GM18502 (cell line): ENCODE measurements at regions not wholly inside any gene's neighbourhood (a gene's known extent, or its start where the extent isn't known, plus 50 kb on each side); places are given as distances from the start of the nearest gene placed in this dataset.
"Not testable (repeated sequence)": the region's sequence is repeated elsewhere in the genome, so short reads cannot be mapped to it uniquely, and the experiment has no call there.

Source experiments
- ATAC-seq: cut with Tn5 transposase; IDR thresholded peaks from one replicate; pipeline ENCODE4 v1.9.1; 2021; ENCODE audit warnings: mild to moderate bottlenecking; ENCODE audit not compliant: unreplicated experiment, poor library complexity

DNA sequence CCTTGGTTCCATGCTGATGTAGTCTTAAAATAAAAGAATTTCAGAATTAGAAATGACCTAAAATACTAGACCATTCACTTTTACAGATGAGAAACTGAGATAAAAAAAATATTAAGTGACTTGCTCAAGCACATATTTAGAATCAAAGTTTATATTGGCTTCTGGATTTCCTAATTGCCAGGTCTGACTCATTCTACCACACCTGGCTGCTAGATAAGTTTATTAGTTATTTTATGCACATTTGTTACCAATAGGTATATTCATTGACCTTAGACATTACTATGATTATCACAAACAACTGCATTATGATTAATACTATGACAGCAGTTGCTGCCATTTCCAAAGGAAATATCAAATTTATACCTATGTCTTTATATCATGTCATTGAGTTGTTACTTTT is 497.5 kb downstream of the RWDD3 start:
- ATAC-seq: no peak

GRCh38 chr1:95733031-95733430 is 499.0 kb downstream of the RWDD3 start:
- ATAC-seq: no peak

GRCh38 chr1:95733671-95734070 is 499.7 kb downstream of the RWDD3 start:
- ATAC-seq: no peak

DNA sequence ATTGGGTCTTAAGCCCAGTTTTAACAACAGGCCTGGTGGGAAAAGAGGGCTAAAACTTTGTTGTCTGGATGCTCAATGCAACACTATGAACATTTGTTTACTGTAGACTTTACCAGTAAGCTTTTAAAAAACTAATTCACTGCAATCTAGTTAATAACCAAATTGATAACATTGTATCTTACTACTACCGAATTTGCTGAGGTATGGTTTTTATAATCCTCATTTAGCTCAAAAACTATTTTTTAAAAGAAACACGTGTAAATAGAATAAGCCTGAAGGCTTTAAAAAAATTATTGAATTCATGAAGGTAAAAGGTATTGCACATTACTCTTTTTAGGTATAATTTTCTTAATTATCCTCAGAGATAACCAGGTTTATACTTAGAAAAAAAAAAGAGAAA is 500.6 kb downstream of the RWDD3 start:
- no peak for ATAC-seq

DNA sequence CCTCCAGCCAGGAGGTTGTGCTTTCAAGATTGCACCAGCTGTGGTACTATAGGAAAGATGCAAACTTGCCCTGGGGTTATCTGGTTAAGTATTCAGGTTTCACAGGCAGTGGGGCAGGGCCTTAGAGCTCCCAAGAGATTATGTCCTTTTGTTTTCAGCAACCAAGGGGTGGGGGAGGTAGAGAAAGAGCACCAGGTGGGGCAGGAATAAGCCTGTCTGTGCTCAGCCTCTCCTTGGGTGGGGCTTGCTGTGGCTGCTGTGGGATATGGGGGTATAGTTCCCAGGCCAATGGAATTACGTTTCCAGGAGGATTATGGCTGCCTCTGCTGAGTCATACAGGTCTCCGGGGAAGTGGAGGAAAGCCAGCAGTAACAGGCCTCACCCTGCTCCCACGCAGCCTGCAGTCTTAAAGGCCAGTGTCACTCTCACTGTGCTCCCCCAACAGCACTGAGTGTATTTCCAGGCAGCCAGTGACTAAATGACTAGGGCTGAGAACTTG is 508.6 kb downstream of the RWDD3 start:
- no peak for ATAC-seq

DNA sequence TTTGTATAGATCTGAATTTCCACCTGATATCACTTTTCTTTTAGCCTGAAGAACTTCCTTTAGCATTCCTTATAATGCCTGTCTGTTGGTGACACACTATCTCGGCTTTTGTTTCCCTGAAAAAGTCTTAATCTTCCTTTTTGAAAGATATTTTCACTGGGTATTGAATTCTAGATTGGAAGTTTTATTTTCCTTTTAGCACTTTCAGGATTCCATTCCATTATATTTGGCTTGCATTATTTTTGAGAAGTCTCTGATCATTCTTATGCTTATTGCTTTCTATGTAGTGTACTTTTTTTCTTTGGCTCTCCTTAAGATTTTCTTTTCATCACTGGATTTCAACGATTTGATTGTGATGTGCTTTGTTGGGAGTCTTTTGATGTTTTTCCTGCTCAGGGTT is 510.7 kb downstream of the RWDD3 start:
- ATAC-seq: no peak

DNA sequence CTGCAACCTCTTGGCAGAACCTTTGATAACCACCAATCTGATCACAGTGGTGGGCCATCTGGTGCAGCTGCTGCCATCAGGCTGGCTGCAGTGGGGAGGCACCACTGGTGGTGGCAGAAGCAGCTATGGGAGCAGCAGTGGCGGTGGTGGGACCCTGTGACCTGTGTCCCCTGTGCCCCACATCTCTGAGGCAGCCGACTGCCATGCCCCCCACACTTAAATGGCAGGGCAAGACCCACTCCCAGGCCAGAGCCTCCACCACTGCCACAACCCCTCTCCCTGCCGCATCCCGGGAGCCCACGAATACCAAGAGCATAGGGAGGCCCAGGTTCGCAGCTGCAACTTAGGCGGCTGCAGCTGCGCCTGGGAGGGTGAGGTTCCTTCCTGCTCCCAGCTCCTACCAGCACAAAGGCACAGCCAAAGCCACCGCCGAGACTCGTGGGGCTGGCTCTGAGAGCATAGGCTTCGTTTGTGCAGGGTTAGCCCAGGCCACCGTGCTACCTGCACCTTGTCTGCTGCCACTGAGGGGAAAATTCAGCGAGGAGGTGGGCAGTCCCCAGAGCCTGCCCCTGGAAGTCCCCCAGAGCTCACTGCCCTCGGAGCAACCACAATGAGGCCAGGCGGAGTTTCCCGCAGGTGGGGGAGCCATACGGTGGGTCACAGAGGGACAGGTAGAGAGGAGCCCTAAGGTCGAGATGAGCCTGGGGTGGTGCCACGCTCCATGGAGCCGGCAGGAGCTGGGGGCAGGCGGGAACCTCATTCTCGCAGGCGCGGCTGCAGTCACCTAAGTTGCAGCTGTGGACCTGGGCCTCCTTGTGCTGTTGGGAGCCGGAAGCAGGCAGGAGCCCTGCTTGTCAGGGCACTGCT is 518.7 kb downstream of the RWDD3 start:
- ATAC-seq: no peak

- ATAC-seq: no peak
Measured at GRCh38 chr1:95753382-95754016, 519.5 kb downstream of the RWDD3 start.

DNA sequence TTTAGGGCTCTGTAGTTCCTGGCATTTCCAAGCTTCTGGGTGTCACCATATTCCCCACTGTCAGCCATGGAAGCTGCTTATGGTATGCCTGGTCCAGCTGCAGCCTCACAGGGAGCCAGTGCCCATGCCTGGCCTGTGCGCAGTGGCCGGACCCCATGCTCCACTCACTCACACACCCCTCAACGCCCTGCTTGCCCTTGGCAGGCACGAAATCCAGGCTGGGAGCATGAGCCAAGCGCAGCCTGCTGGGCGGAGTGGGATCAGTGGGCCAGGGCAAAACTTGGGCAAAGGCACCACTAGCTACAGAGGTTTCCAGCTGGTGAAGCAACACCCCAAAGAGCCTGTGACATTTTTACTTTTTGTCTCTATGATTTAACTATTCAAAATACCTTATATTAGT is 520.4 kb downstream of the RWDD3 start:
- no peak for ATAC-seq

DNA sequence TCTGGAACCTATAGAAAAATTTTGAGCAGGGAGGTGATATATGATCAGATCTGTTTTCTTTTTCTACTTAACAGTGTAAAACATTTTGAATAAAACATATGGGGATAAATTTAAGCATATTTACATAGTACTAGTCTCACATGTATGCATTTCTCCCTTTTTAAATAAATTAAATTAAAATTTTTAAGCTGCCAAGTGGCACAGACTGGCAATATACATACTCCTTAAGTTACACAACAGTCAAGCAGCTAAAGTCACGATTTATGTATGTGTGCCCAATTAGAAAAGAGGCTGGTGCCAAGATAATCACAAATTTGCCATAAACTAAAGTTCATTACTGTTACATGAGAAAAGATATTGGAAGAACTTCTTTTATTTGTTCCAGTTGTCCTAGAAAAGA is 532.0 kb downstream of the RWDD3 start:
- no peak for ATAC-seq

- ATAC-seq: no peak
Measured at GRCh38 chr1:95770581-95770980, 536.6 kb downstream of the RWDD3 start.

DNA sequence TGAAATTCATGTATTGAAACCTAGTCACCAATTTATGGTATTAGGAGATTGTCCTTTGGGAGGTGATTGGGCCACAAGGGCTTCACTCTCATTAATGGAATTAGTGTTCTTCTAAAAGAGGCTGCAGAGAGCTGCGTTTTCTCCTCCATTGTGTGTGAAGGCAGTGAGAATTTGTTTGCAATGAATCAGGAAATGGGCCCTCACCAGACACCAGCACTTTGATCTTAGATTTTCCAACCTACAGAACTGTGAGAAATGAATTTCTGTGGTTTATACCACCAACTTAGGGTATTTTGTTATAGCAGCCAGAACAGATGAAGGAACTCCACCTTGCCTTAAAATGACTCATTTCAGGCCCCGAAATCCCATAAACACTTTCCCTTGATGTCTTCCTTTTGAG is 544.2 kb downstream of the RWDD3 start:
- ATAC-seq: no peak

- ATAC-seq: no peak
Measured at GRCh38 chr1:95780836-95781235, 546.8 kb downstream of the RWDD3 start.

GRCh38 chr1:95790136-95790535 is 556.1 kb downstream of the RWDD3 start:
- ATAC-seq: no peak

DNA sequence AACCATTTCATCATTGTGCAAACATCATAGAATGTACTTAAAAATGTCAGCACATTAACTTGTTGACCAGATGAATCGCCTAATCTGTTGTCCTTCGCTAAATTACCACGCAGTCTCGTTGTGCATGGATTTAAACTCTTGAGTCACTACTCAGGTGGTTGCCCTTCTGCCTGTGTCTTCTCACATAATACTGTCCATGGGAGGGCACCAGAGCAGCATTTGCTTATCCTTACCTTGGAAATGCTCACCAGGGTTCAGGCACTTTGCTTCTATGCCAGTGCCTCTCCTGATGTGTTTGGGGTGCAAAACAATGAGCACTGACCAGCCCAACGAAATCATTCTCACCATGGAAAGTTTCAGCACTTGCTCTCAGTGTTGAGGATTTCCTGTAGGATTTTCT is 559.9 kb downstream of the RWDD3 start:
- no peak for ATAC-seq

DNA sequence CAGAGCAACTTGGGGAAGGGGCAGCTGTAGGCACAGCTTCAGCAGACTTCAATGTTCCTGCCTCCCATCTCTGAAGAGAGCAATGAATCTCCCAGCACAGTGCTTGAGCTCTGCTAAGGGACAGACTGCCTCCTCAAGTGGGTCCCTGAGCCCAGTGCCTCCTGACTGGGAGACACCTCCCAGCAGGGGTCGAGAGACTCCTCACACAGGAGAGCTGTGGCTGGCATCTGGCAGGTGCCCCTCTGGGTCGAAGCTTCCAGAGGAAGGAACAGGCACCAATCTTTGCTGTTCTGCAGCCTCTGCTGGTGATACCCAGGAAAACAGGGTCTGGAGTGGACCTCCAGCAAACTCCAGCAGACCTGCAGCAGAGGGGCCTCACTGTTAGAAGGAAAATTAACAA is 563.8 kb downstream of the RWDD3 start:
- ATAC-seq: not testable (repeated sequence)

GRCh38 chr1:95806171-95806570 is 572.2 kb downstream of the RWDD3 start:
- no peak for ATAC-seq

GRCh38 chr1:95809391-95809790 is 575.4 kb downstream of the RWDD3 start:
- ATAC-seq: no peak

- no peak for ATAC-seq
Measured at GRCh38 chr1:95815511-95815910, 581.5 kb downstream of the RWDD3 start.

DNA sequence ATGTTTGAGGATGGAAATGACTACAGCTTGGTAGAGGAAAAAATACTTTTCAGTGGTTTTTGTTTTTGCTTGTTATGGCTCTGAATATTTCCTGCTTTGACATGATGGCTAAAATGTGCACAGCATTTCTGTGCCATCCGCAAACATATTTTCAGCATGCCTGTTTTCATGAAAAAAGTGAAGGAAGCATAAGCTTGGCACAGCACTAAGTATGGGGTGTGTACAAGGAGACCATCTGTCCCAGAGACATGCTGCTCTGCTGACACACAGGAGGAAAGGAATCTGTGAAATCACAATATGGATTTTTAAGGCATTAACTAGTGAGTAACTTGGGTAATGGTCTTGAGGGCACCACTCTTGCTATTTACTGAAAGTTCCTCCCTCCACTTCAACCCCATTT is 595.5 kb downstream of the RWDD3 start:
- no peak for ATAC-seq

DNA sequence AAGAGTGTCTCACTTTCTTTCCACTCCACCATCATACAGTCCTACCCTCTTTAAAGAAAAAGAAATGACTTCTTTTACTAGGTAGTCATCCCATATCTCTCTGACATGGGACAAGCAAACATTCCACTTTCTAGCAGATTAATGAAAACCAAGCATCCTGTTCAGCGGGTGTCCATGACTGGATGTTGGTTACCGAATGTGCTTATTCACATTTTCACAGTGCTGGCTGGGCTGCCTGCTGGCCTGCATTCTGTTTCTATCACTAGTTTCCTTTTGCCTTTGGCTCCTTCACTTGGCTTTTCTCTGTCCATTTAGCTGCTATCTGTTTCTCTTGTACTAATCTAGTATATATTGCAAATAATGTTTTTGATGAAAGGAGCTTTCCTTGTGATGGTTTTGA is 598.4 kb downstream of the RWDD3 start:
- ATAC-seq: no peak

DNA sequence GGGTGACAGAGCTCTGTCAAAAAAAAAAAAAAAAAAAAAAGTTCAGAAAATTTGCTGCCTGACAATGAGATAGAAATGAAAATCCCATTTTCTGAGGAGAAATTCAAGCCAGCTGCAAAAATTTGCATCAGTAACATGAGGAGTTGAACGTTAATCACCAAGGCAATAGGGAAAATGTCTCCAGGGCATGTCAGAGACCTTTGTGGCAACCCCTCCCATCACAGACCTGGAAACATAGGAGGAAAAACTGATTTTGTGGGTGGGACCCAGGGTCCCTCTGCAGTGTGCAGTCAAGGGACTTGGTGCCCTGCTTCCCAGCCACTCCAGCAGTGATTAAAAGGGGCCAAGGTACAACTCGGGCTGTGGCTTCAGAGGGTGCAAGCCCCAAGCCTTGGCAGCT is 615.4 kb downstream of the RWDD3 start:
- no peak for ATAC-seq
